Myocyte (in vitro differentiated cells): ENCODE measurements at regions not wholly inside any gene's neighbourhood (a gene's known extent, or its start where the extent isn't known, plus 50 kb on each side); places are given as distances from the start of the nearest gene placed in this dataset.
A peak's percentile ranks its signal among the peaks of the same experiment; 100 is the strongest.
"Not testable (repeated sequence)": the region's sequence is repeated elsewhere in the genome, so short reads cannot be mapped to it uniquely, and the experiment has no call there.

Experiments
- DNase-seq: peaks from one replicate; pipeline ENCODE4 v3.0.0-alpha.2; 2012; ENCODE audit warnings: low read depth

- DNase-seq: no peak
These were observed 52.4 kb downstream of the ELAPOR2 start for GRCh38 chr7:87007038-87007437.

GRCh38 chr7:87004956-87005355 is 54.5 kb downstream of the ELAPOR2 start:
- no peak for DNase-seq

GRCh38 chr7:87003872-87004798 is 55.3 kb downstream of the ELAPOR2 start:
- no peak for DNase-seq

- DNase-seq: peak; percentile 59
These were observed 58.2 kb downstream of the ELAPOR2 start for GRCh38 chr7:87001214-87001613.

- DNase-seq: peak; percentile 8
These were observed 59.1 kb downstream of the ELAPOR2 start for GRCh38 chr7:87000344-87000743.

- DNase-seq: no peak
These were observed 59.7 kb downstream of the ELAPOR2 start for GRCh38 chr7:86999750-87000149.

GRCh38 chr7:86995814-86996213 is 63.6 kb downstream of the ELAPOR2 start:
- DNase-seq: no peak

- no peak for DNase-seq
These were observed 64.3 kb downstream of the ELAPOR2 start for GRCh38 chr7:86995052-86995725.

- DNase-seq: no peak
These were observed 67.7 kb downstream of the ELAPOR2 start for GRCh38 chr7:86991771-86992191.

GRCh38 chr7:86991093-86991769 is 68.2 kb downstream of the ELAPOR2 start:
- DNase-seq: no peak

- DNase-seq: no peak
These were observed 70.0 kb downstream of the ELAPOR2 start for GRCh38 chr7:86989407-86989806.

- not testable (repeated sequence) for DNase-seq
These were observed 71.6 kb downstream of the ELAPOR2 start for GRCh38 chr7:86987834-86988233.

GRCh38 chr7:86987358-86987757 is 72.1 kb downstream of the ELAPOR2 start:
- DNase-seq: not testable (repeated sequence)

GRCh38 chr7:86985342-86985741 is 74.1 kb downstream of the ELAPOR2 start:
- not testable (repeated sequence) for DNase-seq

- not testable (repeated sequence) for DNase-seq
These were observed 75.8 kb downstream of the ELAPOR2 start for GRCh38 chr7:86983654-86984053.

- not testable (repeated sequence) for DNase-seq
These were observed 77.5 kb downstream of the ELAPOR2 start for GRCh38 chr7:86981937-86982336.

GRCh38 chr7:86981127-86981526 is 78.3 kb downstream of the ELAPOR2 start:
- no peak for DNase-seq

GRCh38 chr7:86980223-86980622 is 79.2 kb downstream of the ELAPOR2 start:
- DNase-seq: no peak

GRCh38 chr7:86978808-86979506 is 80.5 kb downstream of the ELAPOR2 start:
- DNase-seq: no peak

- DNase-seq: no peak
These were observed 82.5 kb downstream of the ELAPOR2 start for GRCh38 chr7:86976958-86977357.

- no peak for DNase-seq
These were observed 83.5 kb downstream of the ELAPOR2 start for GRCh38 chr7:86975914-86976313.
